ENCODE measurements at regions not wholly inside any gene's neighbourhood (a gene's known extent, or its start where the extent isn't known, plus 50 kb on each side); places are given as distances from the start of the nearest gene placed in this dataset.

DNA sequence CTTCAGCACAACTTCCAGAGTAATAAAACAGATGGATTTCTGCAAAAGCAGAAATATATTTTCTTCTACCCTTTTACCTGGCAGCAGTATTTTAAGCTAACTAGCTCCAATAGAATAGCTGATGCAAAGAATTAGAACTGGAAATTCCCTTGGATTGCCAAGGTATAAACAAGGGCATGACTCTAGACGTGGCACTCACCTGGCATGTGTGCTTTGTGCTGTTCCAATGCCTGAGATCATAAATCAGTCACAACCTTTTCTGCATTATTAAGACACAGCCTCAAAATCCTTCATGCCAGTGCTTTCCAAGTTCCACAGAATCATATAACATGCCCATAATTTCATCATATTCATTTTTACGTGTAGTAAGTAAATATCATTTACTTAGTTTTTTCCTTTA, 1048.7 kb downstream of the ADGRL2 start:
- TF ChIP-seq, protein P1, sequence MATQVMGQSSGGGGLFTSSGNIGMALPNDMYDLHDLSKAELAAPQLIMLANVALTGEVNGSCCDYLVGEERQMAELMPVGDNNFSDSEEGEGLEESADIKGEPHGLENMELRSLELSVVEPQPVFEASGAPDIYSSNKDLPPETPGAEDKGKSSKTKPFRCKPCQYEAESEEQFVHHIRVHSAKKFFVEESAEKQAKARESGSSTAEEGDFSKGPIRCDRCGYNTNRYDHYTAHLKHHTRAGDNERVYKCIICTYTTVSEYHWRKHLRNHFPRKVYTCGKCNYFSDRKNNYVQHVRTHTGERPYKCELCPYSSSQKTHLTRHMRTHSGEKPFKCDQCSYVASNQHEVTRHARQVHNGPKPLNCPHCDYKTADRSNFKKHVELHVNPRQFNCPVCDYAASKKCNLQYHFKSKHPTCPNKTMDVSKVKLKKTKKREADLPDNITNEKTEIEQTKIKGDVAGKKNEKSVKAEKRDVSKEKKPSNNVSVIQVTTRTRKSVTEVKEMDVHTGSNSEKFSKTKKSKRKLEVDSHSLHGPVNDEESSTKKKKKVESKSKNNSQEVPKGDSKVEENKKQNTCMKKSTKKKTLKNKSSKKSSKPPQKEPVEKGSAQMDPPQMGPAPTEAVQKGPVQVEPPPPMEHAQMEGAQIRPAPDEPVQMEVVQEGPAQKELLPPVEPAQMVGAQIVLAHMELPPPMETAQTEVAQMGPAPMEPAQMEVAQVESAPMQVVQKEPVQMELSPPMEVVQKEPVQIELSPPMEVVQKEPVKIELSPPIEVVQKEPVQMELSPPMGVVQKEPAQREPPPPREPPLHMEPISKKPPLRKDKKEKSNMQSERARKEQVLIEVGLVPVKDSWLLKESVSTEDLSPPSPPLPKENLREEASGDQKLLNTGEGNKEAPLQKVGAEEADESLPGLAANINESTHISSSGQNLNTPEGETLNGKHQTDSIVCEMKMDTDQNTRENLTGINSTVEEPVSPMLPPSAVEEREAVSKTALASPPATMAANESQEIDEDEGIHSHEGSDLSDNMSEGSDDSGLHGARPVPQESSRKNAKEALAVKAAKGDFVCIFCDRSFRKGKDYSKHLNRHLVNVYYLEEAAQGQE (IDR thresholded peaks at IDR 0.05; ENCODE audit: insufficient read depth in 1 of 2, low read depth in 2 of 2, low read length in 2 of 2), result no peak
- TF ChIP-seq POLR2AphosphoS5 (IDR thresholded peaks at IDR 0.05; ENCODE audit: low read depth, low read length), result no peak
